HCT116 (cell line): ENCODE measurements at regions not wholly inside any gene's neighbourhood (a gene's known extent, or its start where the extent isn't known, plus 50 kb on each side); places are given as distances from the start of the nearest gene placed in this dataset.

ENCODE experiments used
- ATAC-seq: fragments of 200-7000 bp; cut with Tn5 transposase; 2 replicates; pipeline ENCODE4 v1.9.1; 2020; ENCODE audit warnings: mild to moderate bottlenecking, moderate library complexity
- BruUV-seq: library from RNA; stranded (reverse); fragments of 400-500 nt; replicated peaks from 2 replicates; lab custom pipeline; 2021; lab: Mats Ljungman, UMichigan
- CTCF ChIA-PET: fragments of 300-600 bp; sonication (Branson Sonifier 250); formaldehyde crosslinking; loops from one replicate; lab custom pipeline; 2021; ENCODE audit warnings: antibody characterized with exemption; lab: Charles Lee
- POLR2A ChIA-PET: fragments of 300-600, 350-600 bp; sonication (Branson Sonifier 250); formaldehyde crosslinking; loops from one replicate; lab custom pipeline; 2021; ENCODE audit warnings: antibody characterized with exemption; lab: Charles Lee
- RAD21 ChIA-PET, 2 experiments: fragments of 300-600 bp; sonication (Branson Sonifier 250); formaldehyde crosslinking; loops; one replicate each; lab custom pipeline; 2023; ENCODE audit warnings: low total read pairs in 2 of 2; ENCODE audit not compliant: uncharacterized antibody in 2 of 2, unreplicated experiment in 2 of 2, low non-redundant PET in 1 of 2; lab: Charles Lee
- DNase-seq: peaks from one replicate; pipeline ENCODE4 v3.0.0-alpha.2; 2010; ENCODE audit warnings: low read depth, low spot score
- H2AFZ ChIP-seq: fragments of 200-600 bp; shearing (Covaris generic), sonication (generic); 2 replicates; pipeline ENCODE4 v1.6.1; 2017; ENCODE audit warnings: low read depth, mixed run types, mixed read lengths, antibody characterized with exemption, low read length; ENCODE audit not compliant: poor library complexity, severe bottlenecking
- H3K27ac ChIP-seq: 2 replicates; pipeline ENCODE4 v1.5.1; 2012; ENCODE audit warnings: low read depth, low read length
- H3K27me3 ChIP-seq: fragments of 200-600 bp; sonication (generic); 2 replicates; pipeline ENCODE4 v1.6.1; 2016; ENCODE audit warnings: mixed run types, low read length, mixed read lengths; ENCODE audit not compliant: insufficient read depth
- H3K36me3 ChIP-seq, 2 experiments: fragments of 200-500 bp in 1 of 2; fragments of 200-600 bp in 1 of 2; sonication (Bioruptor generic) in 1 of 2; sonication (generic) in 1 of 2; 2 replicates each; pipeline versions ENCODE4 v1.5.1 to v1.6.1; 2014 to 2016; ENCODE audit warnings: low read length in 2 of 2, inconsistent platforms in 1 of 2, mixed read lengths in 1 of 2, mixed run types in 1 of 2; ENCODE audit not compliant: insufficient read depth in 2 of 2, control insufficient read depth in 1 of 2
- H3K4me1 ChIP-seq, 2 experiments: fragments of 200-600 bp in 1 of 2; sonication (generic) in 1 of 2; 2 replicates each; pipeline versions ENCODE4 v1.5.1 to v1.6.1; 2012 to 2017; ENCODE audit warnings: low read length in 2 of 2, inconsistent platforms in 1 of 2, mild to moderate bottlenecking in 1 of 2, mixed read lengths in 1 of 2, mixed run types in 1 of 2, moderate library complexity in 1 of 2; ENCODE audit not compliant: insufficient read depth in 2 of 2, control insufficient read depth in 1 of 2
- H3K4me2 ChIP-seq: fragments of 200-600 bp; sonication (generic); 2 replicates; pipeline ENCODE4 v1.6.1; 2017; ENCODE audit warnings: mixed run types, low read length, mixed read lengths
- H3K4me3 ChIP-seq, 2 experiments: fragments of 200-600 bp in 1 of 2; sonication (generic) in 1 of 2; replicated peaks in 1 of 2; 2 replicates each; pipeline ENCODE4 v1.5.1; 2011 to 2016; ENCODE audit warnings: low read length in 2 of 2, control low read depth in 1 of 2, low read depth in 1 of 2, mild to moderate bottlenecking in 1 of 2, mixed read lengths in 1 of 2, mixed run types in 1 of 2
- H3K79me2 ChIP-seq: fragments of 200-600 bp; sonication (generic); 2 replicates; pipeline ENCODE4 v1.6.1; 2017; ENCODE audit warnings: mild to moderate bottlenecking, mixed run types, low read length, moderate library complexity, mixed read lengths; ENCODE audit not compliant: insufficient read depth
- H3K9ac ChIP-seq: fragments of 200-600 bp; sonication (generic); 2 replicates; pipeline ENCODE4 v1.6.1; 2016; ENCODE audit warnings: low read length, mixed read lengths
- H3K9me2 ChIP-seq: fragments of 200-600 bp; sonication (generic), shearing (Covaris generic); 2 replicates; pipeline ENCODE4 v1.6.1; 2017; ENCODE audit warnings: mixed run types, mild to moderate bottlenecking, moderate library complexity; ENCODE audit not compliant: insufficient read depth
- H3K9me3 ChIP-seq, 2 experiments: fragments of 200-500 bp in 1 of 2; fragments of 200-600 bp in 1 of 2; sonication (Bioruptor generic) in 1 of 2; sonication (generic) in 1 of 2; 2 replicates each; pipeline ENCODE4 v1.6.1; 2014 to 2017; ENCODE audit warnings: low read length in 2 of 2, mixed read lengths in 2 of 2, inconsistent platforms in 1 of 2, low read depth in 1 of 2, mild to moderate bottlenecking in 1 of 2, mixed run types in 1 of 2, moderate library complexity in 1 of 2; ENCODE audit not compliant: control insufficient read depth in 1 of 2, insufficient read depth in 1 of 2
- H4K20me1 ChIP-seq: fragments of 200-600 bp; sonication (generic), shearing (Covaris generic); 2 replicates; pipeline ENCODE4 v1.6.1; 2017; ENCODE audit warnings: mixed run types, mild to moderate bottlenecking, moderate library complexity; ENCODE audit not compliant: insufficient read depth
- CBX3 ChIP-seq: IDR thresholded peaks from 2 replicates; pipeline ENCODE4 v1.6.1; 2012; ENCODE audit warnings: low read depth
- CEBPB ChIP-seq: IDR thresholded peaks from 2 replicates; pipeline ENCODE4 v1.6.1; 2012; ENCODE audit warnings: low read depth
- CTCF ChIP-seq, 3 experiments: fragments of 200-600 bp in 1 of 3; sonication (generic) in 1 of 3; IDR thresholded peaks in 2 of 3; conservative IDR thresholded peaks in 1 of 3; 2 replicates each; pipeline ENCODE4 v1.5.1; 2012 to 2017; ENCODE audit warnings: low read depth in 2 of 3, low read length in 2 of 3, antibody characterized with exemption in 1 of 3, borderline replicate concordance in 1 of 3, control low read depth in 1 of 3, mild to moderate bottlenecking in 1 of 3, mixed read lengths in 1 of 3, mixed run types in 1 of 3, moderate library complexity in 1 of 3; ENCODE audit not compliant: insufficient read depth in 1 of 3
- ELF1 ChIP-seq: IDR thresholded peaks from 2 replicates; pipeline ENCODE4 v1.6.1; 2012; ENCODE audit warnings: low read depth, borderline replicate concordance
- EZH2phosphoT487 ChIP-seq: fragments of 200-600 bp; IDR thresholded peaks from 2 replicates; pipeline ENCODE4 v1.6.1; 2018; ENCODE audit warnings: antibody characterized with exemption, borderline replicate concordance
- FOSL1 ChIP-seq: IDR thresholded peaks from 2 replicates; pipeline ENCODE4 v1.6.1; 2012; ENCODE audit warnings: low read depth
- MAX ChIP-seq: IDR thresholded peaks from 2 replicates; pipeline ENCODE4 v1.6.1; 2012
- RAD21 ChIP-seq: IDR thresholded peaks from 2 replicates; pipeline ENCODE4 v1.6.1; 2012; ENCODE audit warnings: low read depth, mild to moderate bottlenecking
- SP1 ChIP-seq: IDR thresholded peaks from 2 replicates; pipeline ENCODE4 v1.6.1; 2012; ENCODE audit warnings: low read depth
- ZFX ChIP-seq: fragments of 450-650 bp; IDR thresholded peaks from 2 replicates; pipeline ENCODE4 v1.6.1; 2017
- intact Hi-C: fragments of 100-400 bp; cut with micrococcal nuclease; formaldehyde crosslinking; loops from 2 replicates; pipeline ENCODE4 v1.10.0; 2022
- TF ChIP-seq, protein P1 (sequence below): IDR thresholded peaks from 2 replicates; pipeline ENCODE4 v1.6.1; 2012

DNA sequence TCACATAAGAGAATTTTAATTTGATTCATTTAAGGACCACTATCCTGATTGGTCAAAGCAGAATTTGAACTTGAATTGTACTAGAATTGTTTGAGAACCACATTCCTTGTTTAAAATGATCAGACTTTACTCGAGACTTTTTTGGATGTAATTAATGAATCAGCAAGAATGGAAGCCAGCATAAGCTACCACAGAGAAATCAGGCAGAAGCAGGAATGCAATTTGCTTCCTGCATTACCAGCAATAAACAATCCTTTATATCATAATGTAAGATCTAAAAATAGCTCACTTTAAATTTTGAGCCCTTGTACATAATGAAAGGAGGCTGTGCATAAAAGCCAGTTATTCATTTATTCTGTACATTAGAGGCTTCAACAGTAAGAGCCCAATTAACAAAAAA, 119.8 kb upstream of the BACE2 start:
- no peak overlapping the region for H3K4me2 ChIP-seq
- no TSS peak for BruUV-seq
- CTCF ChIA-PET, result no interaction called here
- TF ChIP-seq CTCF (IDR thresholded peaks at IDR 0.05 in 2 of 3, conservative IDR thresholded peaks at IDR 0.05 in 1 of 3; ENCODE audit: borderline replicate concordance in 1 of 3, insufficient read depth in 1 of 3, low read depth in 2 of 3, low read length in 2 of 3), result no peak
- TF ChIP-seq SP1, result no peak
- TF ChIP-seq, all 23 proteins: peak for 0
- POLR2A ChIA-PET, result no interaction called here
- no peaks in the 10 kb centered on the region for H3K4me1 ChIP-seq
- no peak overlapping the region for H3K9ac ChIP-seq
- H3K79me2 ChIP-seq, result no peaks in the 10 kb centered on the region
- no peaks in the 10 kb centered on the region for H3K9me3 ChIP-seq
- intact Hi-C loops, result no loop called here
- no peaks in the 10 kb centered on the region for H3K36me3 ChIP-seq
- H3K4me3 ChIP-seq, result no peak overlapping the region
- H3K27ac ChIP-seq, result no peak overlapping the region
- no peaks in the 10 kb centered on the region for H3K9me2 ChIP-seq
- H4K20me1 ChIP-seq, result no peaks in the 10 kb centered on the region
- RAD21 ChIA-PET, result no interaction called here
- no peaks in the 10 kb centered on the region for H3K27me3 ChIP-seq
- DNase-seq (no peak), ATAC-seq (no peak)
- no peak overlapping the region for H2AFZ ChIP-seq

- no peak overlapping the region for H3K9ac ChIP-seq
- ChIA-PET RAD21 (no interaction called here), CTCF (no interaction called here), POLR2A (no interaction called here)
- TF ChIP-seq FOSL1 (no peak), ZFX (no peak), CBX3 (no peak), MAX (no peak), EZH2phosphoT487 (no peak), ELF1 (no peak), RAD21 (no peak), CTCF (IDR thresholded peaks at IDR 0.05 in 2 of 3, conservative IDR thresholded peaks at IDR 0.05 in 1 of 3; ENCODE audit: borderline replicate concordance in 1 of 3, insufficient read depth in 1 of 3, low read depth in 2 of 3, low read length in 2 of 3) (no peak), CEBPB (no peak)
- TF ChIP-seq, protein P1, sequence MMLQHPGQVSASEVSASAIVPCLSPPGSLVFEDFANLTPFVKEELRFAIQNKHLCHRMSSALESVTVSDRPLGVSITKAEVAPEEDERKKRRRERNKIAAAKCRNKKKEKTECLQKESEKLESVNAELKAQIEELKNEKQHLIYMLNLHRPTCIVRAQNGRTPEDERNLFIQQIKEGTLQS, result no peak
- no peak overlapping the region for H3K27ac ChIP-seq
- no peaks in the 10 kb centered on the region for H3K9me3 ChIP-seq
- no peak for DNase-seq
- H4K20me1 ChIP-seq, result no peaks in the 10 kb centered on the region
- intact Hi-C loops, result no loop called here
- no TSS peak for BruUV-seq
- no peaks in the 10 kb centered on the region for H3K9me2 ChIP-seq
- no peaks in the 10 kb centered on the region for H3K79me2 ChIP-seq
- no peak overlapping the region for H3K4me3 ChIP-seq
- no peaks in the 10 kb centered on the region for H3K27me3 ChIP-seq
- no peak for ATAC-seq
- H3K4me2 ChIP-seq, result no peak overlapping the region
- no peaks in the 10 kb centered on the region for H3K4me1 ChIP-seq
- no peaks in the 10 kb centered on the region for H3K36me3 ChIP-seq
- H2AFZ ChIP-seq, result no peak overlapping the region
These were observed 119.3 kb upstream of the BACE2 start for GRCh38 chr21:41048623-41049022.
